ENCODE measurements at regions not wholly inside any gene's neighbourhood (a gene's known extent, or its start where the extent isn't known, plus 50 kb on each side); places are given as distances from the start of the nearest gene placed in this dataset.

GRCh38 chr1:98493469-98493868 is 168.1 kb upstream of the SNX7 start:
- H3K4me3 ChIP-seq (ENCODE audit: severe bottlenecking), result no peak overlapping the region
- DNase-seq (ENCODE audit: low spot score), result no peak
- no peaks in the 10 kb centered on the region for H3K4me1 ChIP-seq (ENCODE audit: insufficient read depth, poor library complexity, severe bottlenecking)
- no peaks in the 10 kb centered on the region for H3K9me3 ChIP-seq (ENCODE audit: severe bottlenecking)
- no peak for TF ChIP-seq CTCF (IDR thresholded peaks at IDR 0.05; ENCODE audit: poor library complexity, severe bottlenecking)
- ATAC-seq (ENCODE audit: low read depth), result no peak
- no peak overlapping the region for H3K27ac ChIP-seq (ENCODE audit: poor library complexity, severe bottlenecking)
- no peaks in the 10 kb centered on the region for H3K27me3 ChIP-seq (ENCODE audit: insufficient read depth, poor library complexity, severe bottlenecking)
- H3K36me3 ChIP-seq (ENCODE audit: low read depth), result no peaks in the 10 kb centered on the region

DNA sequence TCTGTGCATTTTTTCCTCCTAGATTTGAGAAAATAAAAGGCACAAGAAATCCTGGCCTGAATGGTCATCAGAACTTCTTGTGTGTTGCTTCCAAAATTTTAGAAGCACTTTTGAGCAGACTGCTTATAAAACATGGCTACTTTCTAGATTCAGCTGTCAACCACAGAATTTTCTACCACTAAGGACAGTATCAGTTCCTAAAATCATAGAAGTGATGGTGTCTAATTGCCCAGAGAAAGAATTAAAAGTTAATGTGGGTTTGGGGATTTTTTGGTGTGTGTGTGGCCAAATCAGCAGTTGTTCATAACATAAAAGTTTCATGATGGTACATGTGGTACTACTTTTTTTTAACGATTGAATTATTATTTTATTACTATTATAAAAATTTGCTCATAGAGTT is 171.4 kb upstream of the SNX7 start:
- Histone ChIP-seq H3K27me3 (ENCODE audit: insufficient read depth, poor library complexity, severe bottlenecking) (no peaks in the 10 kb centered on the region), H3K4me3 (ENCODE audit: severe bottlenecking) (no peak overlapping the region), H3K36me3 (ENCODE audit: low read depth) (no peaks in the 10 kb centered on the region), H3K27ac (ENCODE audit: poor library complexity, severe bottlenecking) (no peak overlapping the region), H3K9me3 (ENCODE audit: severe bottlenecking) (no peaks in the 10 kb centered on the region), H3K4me1 (ENCODE audit: insufficient read depth, poor library complexity, severe bottlenecking) (no peaks in the 10 kb centered on the region)
- TF ChIP-seq CTCF (IDR thresholded peaks at IDR 0.05; ENCODE audit: poor library complexity, severe bottlenecking), result no peak
- ATAC-seq (ENCODE audit: low read depth) (no peak), DNase-seq (ENCODE audit: low spot score) (no peak)

DNA sequence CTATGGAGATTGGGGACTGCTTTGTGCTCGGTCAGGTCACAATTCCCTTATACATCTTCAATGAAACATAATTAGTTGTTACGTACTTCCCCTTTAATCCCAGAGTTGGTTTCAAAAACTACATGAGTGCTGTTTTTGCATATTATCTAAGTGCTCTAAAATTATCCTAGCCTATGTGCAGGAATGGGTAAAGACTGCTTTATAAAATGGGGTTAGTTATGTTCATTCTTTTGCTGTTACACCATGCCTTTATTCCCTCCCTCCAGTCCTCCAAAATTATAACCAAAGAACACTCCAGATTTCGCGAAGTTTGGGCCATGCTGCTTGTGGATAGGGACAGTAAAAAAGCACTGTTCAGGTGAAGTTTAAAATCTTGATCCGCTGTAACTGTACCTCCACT is 173.9 kb upstream of the SNX7 start:
- DNase-seq (ENCODE audit: low spot score), result no peak
- ATAC-seq (ENCODE audit: low read depth), result no peak
- no peak for TF ChIP-seq CTCF (IDR thresholded peaks at IDR 0.05; ENCODE audit: poor library complexity, severe bottlenecking)
- Histone ChIP-seq H3K9me3 (ENCODE audit: severe bottlenecking) (no peaks in the 10 kb centered on the region), H3K4me1 (ENCODE audit: insufficient read depth, poor library complexity, severe bottlenecking) (no peaks in the 10 kb centered on the region), H3K36me3 (ENCODE audit: low read depth) (no peaks in the 10 kb centered on the region), H3K27ac (ENCODE audit: poor library complexity, severe bottlenecking) (no peak overlapping the region), H3K4me3 (ENCODE audit: severe bottlenecking) (no peak overlapping the region), H3K27me3 (ENCODE audit: insufficient read depth, poor library complexity, severe bottlenecking) (no peaks in the 10 kb centered on the region)

DNA sequence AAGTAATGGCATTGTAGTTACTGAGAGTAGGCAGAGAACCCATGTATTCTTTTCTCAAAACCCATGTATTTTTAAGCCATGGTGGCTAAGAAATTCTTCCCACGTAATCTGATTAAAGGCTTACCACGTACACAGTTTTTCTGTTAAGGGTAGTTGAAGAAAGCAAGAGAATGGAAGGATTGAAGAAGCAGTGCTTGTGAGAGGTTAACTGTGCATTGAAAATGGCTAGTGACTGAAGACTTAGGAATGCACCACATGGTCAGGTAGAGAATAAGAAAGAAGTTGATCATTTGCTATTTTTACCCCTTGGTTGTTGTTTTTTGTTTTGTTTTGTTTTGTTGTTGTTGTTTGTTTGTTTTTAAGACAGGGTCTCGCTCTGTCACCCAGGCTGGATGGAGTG is 178.9 kb upstream of the SNX7 start:
- H3K27ac ChIP-seq (ENCODE audit: poor library complexity, severe bottlenecking), result no peak overlapping the region
- no peaks in the 10 kb centered on the region for H3K36me3 ChIP-seq (ENCODE audit: low read depth)
- peaks cover 3% of the 10 kb centered on the region for H3K4me1 ChIP-seq (ENCODE audit: insufficient read depth, poor library complexity, severe bottlenecking)
- ATAC-seq (ENCODE audit: low read depth) (no peak), DNase-seq (ENCODE audit: low spot score) (no peak)
- TF ChIP-seq CTCF (IDR thresholded peaks at IDR 0.05; ENCODE audit: poor library complexity, severe bottlenecking), result no peak
- no peaks in the 10 kb centered on the region for H3K27me3 ChIP-seq (ENCODE audit: insufficient read depth, poor library complexity, severe bottlenecking)
- no peak overlapping the region for H3K4me3 ChIP-seq (ENCODE audit: severe bottlenecking)
- H3K9me3 ChIP-seq (ENCODE audit: severe bottlenecking), result no peaks in the 10 kb centered on the region

DNA sequence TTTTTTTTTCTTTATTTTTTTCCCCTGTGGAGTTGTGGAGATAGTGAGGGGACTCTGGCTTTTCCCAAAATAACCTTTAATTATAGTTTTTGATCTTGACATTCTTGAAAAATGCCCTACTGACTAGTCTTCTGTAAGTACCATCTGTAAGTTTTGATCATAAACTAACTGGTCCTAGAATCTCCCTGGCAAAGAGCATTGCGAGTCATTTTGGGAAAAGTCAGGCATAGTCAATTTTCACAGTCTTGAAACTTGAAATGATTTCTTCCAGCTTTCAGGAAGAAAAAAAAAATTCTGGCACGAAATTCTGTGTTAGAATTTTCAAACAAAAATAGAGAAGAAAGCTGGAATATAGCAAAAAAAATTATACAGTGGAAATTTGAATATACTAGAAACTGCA is 181.2 kb upstream of the SNX7 start:
- no peak overlapping the region for H3K27ac ChIP-seq (ENCODE audit: poor library complexity, severe bottlenecking)
- no peak for DNase-seq (ENCODE audit: low spot score)
- ATAC-seq (ENCODE audit: low read depth), result no peak
- peaks cover 3% of the 10 kb centered on the region for H3K4me1 ChIP-seq (ENCODE audit: insufficient read depth, poor library complexity, severe bottlenecking)
- H3K36me3 ChIP-seq (ENCODE audit: low read depth), result no peaks in the 10 kb centered on the region
- H3K4me3 ChIP-seq (ENCODE audit: severe bottlenecking), result no peak overlapping the region
- no peak for TF ChIP-seq CTCF (IDR thresholded peaks at IDR 0.05; ENCODE audit: poor library complexity, severe bottlenecking)
- H3K9me3 ChIP-seq (ENCODE audit: severe bottlenecking), result no peaks in the 10 kb centered on the region
- no peaks in the 10 kb centered on the region for H3K27me3 ChIP-seq (ENCODE audit: insufficient read depth, poor library complexity, severe bottlenecking)

Measured in RWPE2 (cell line).